ENCODE measurements at regions not wholly inside any gene's neighbourhood (a gene's known extent, or its start where the extent isn't known, plus 50 kb on each side); places are given as distances from the start of the nearest gene placed in this dataset.

DNA sequence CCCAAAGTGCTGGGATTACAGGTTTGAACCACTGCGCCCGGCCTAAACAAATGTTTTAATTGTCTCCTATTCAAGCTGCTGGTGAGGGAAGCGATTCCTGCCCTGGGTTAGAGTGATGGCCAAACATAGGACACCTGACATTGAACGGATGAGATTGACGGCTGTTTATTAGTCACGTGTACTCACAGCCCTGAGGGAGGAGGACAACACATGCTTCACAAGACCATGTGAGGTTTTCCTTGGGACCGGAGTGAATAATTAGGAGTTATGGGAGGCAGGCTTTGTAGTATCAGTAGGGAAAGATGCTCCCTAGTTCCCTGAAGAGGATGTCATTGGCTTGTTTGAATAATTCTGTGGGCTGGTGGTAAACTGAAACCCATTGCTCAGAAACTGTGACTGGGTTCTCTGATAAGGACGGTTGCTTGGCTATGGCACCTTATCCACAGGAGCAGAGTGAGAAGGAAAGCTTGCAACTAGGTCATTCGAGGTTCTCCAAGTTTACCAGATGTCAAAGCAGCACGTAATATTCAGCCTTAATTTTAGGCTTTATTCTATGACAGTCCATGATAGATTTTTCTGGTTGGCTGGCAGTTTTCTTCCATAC, 245.8 kb downstream of the PLA2G4A start:
- TF ChIP-seq, protein P1, sequence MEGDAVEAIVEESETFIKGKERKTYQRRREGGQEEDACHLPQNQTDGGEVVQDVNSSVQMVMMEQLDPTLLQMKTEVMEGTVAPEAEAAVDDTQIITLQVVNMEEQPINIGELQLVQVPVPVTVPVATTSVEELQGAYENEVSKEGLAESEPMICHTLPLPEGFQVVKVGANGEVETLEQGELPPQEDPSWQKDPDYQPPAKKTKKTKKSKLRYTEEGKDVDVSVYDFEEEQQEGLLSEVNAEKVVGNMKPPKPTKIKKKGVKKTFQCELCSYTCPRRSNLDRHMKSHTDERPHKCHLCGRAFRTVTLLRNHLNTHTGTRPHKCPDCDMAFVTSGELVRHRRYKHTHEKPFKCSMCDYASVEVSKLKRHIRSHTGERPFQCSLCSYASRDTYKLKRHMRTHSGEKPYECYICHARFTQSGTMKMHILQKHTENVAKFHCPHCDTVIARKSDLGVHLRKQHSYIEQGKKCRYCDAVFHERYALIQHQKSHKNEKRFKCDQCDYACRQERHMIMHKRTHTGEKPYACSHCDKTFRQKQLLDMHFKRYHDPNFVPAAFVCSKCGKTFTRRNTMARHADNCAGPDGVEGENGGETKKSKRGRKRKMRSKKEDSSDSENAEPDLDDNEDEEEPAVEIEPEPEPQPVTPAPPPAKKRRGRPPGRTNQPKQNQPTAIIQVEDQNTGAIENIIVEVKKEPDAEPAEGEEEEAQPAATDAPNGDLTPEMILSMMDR (IDR thresholded peaks at IDR 0.05; ENCODE audit: low read length, missing control alignments): no peak
- DNase-seq (ENCODE audit: low read depth): no peak

DNA sequence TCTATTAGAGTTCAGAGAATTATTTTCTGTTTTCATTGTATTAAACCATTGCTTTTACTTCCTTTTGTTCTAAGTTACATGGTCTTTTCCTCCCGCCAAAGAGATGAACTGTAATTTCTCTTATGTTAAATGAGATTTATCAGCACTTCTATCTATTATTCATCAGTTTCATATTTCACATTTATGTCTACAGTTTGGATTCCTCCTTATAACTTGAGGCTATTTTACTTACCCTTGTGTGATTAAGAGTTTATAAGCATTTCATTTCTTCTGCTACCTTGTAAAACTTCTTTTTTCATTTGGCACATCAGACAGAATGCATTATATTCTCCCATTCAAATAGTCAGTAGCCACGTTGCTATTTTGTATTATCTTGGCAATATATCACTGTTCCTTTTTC, 248.2 kb downstream of the PLA2G4A start:
- TF ChIP-seq, protein P1 (IDR thresholded peaks at IDR 0.05; ENCODE audit: low read length, missing control alignments): no peak
- H3K4me3 ChIP-seq (replicated peaks; ENCODE audit: low read depth, low read length): no peak overlapping the region
- no peak for DNase-seq (ENCODE audit: low read depth)

More for the DNA sequence above, 245.8 kb downstream of the PLA2G4A start:
- no peak overlapping the region for H3K4me3 ChIP-seq (replicated peaks; ENCODE audit: low read depth, low read length)

GRCh38 chr1:187078321-187078720, 249.6 kb downstream of the PLA2G4A start:
- no peak overlapping the region for H3K4me3 ChIP-seq (replicated peaks; ENCODE audit: low read depth, low read length)
- DNase-seq (ENCODE audit: low read depth): no peak
- TF ChIP-seq, protein P1 (IDR thresholded peaks at IDR 0.05; ENCODE audit: low read length, missing control alignments): no peak

- no peak for DNase-seq (ENCODE audit: low read depth)
- TF ChIP-seq, protein P1 (IDR thresholded peaks at IDR 0.05; ENCODE audit: low read length, missing control alignments): no peak
- no peak overlapping the region for H3K4me3 ChIP-seq (replicated peaks; ENCODE audit: low read depth, low read length)
Observed at GRCh38 chr1:187078916-187079315, 250.2 kb downstream of the PLA2G4A start.

DNA sequence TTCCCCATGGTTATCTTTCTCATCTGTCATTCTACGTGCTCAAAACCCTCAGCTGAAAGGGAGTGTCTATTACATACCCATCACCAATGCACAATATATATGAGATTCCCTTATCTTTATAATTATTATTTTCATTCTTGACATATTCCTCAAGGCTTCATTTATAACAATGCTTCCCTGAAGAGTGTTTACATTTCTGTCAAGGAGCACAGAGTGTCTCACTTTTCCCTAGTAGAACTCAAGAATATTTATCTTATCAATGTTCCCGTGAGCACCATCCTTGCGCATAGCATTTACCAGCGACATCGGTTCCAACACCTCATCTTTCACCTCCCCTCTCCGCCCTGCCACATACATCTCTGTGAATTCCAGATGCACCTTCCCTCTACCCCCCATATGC, 250.6 kb downstream of the PLA2G4A start:
- TF ChIP-seq, protein P1 (IDR thresholded peaks at IDR 0.05; ENCODE audit: low read length, missing control alignments): no peak
- no peak overlapping the region for H3K4me3 ChIP-seq (replicated peaks; ENCODE audit: low read depth, low read length)
- DNase-seq (ENCODE audit: low read depth): no peak

DNA sequence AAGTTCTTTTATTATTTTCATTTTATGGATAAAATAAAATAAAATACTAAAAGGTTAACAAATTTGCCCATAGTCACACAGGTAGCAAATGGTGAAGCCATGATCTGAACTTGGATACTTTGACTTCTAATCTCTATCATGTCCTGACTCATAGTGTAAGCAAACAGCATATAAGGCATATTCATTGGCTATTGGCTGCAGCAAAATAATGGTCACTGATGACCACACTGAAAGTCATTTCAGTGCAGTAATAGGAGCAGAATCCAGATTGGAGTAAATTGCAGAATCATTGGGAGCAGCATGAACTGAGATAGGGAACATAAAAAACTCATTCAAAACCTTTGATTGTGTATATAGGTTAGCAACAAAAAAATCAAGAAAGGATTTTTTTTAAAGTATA, 262.9 kb downstream of the PLA2G4A start:
- DNase-seq (ENCODE audit: low read depth): no peak
- no peak overlapping the region for H3K4me3 ChIP-seq (replicated peaks; ENCODE audit: low read depth, low read length)
- TF ChIP-seq, protein P1 (IDR thresholded peaks at IDR 0.05; ENCODE audit: low read length, missing control alignments): no peak

GRCh38 chr1:187092104-187092503, 263.4 kb downstream of the PLA2G4A start:
- H3K4me3 ChIP-seq (replicated peaks; ENCODE audit: low read depth, low read length): no peak overlapping the region
- TF ChIP-seq, protein P1 (IDR thresholded peaks at IDR 0.05; ENCODE audit: low read length, missing control alignments): no peak
- no peak for DNase-seq (ENCODE audit: low read depth)
